ENCODE measurements at regions not wholly inside any gene's neighbourhood (a gene's known extent, or its start where the extent isn't known, plus 50 kb on each side); places are given as distances from the start of the nearest gene placed in this dataset.

DNA sequence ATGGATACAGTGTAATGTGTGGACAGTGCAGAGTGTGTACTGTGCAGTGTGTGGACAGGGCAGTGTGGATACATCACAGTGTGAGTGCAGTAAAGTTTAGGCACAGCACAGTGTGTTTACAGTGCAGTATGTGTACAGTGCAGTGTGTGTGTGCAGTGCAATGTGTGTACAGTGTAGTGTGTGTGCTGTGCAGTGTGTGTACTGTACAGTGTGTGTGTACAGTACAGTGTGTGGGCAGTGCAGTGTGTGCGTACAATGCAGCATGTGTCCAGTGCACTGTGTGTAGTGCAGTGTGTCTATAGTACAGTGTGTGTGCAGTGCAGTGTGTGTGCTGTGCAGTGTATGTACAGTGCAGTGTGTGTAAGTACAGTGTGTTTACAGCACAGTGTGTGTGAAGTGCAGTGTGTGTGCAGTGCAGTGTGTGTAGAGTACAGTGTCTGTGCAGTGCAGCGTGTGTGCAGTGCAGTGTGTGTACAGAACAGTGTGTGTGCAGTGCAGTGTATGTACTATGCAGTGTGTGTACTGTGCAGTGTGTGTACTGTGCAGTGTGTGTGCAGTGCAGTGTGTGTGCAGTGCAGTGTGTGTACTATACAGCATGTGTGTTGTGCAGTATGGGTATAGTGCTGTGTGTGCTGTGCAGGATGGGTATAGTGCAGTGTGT is 385.2 kb downstream of the KIF16B start:
- in situ Hi-C loops (cut with HindIII; ENCODE audit: low pct_ligation_motif_present, low sequenced_read_pairs), result no loop called here
- no peaks in the 10 kb centered on the region for H3K36me3 ChIP-seq (replicated peaks)
- H3K27ac ChIP-seq, result no peak overlapping the region
- no peak for DNase-seq
- TF ChIP-seq, protein P1, sequence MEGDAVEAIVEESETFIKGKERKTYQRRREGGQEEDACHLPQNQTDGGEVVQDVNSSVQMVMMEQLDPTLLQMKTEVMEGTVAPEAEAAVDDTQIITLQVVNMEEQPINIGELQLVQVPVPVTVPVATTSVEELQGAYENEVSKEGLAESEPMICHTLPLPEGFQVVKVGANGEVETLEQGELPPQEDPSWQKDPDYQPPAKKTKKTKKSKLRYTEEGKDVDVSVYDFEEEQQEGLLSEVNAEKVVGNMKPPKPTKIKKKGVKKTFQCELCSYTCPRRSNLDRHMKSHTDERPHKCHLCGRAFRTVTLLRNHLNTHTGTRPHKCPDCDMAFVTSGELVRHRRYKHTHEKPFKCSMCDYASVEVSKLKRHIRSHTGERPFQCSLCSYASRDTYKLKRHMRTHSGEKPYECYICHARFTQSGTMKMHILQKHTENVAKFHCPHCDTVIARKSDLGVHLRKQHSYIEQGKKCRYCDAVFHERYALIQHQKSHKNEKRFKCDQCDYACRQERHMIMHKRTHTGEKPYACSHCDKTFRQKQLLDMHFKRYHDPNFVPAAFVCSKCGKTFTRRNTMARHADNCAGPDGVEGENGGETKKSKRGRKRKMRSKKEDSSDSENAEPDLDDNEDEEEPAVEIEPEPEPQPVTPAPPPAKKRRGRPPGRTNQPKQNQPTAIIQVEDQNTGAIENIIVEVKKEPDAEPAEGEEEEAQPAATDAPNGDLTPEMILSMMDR (IDR thresholded peaks at IDR 0.05; ENCODE audit: low read depth, low read length, missing control alignments), result no peak
- no peak overlapping the region for H3K4me3 ChIP-seq (ENCODE audit: low read depth, low read length)
- no peaks in the 10 kb centered on the region for H3K27me3 ChIP-seq (replicated peaks)

DNA sequence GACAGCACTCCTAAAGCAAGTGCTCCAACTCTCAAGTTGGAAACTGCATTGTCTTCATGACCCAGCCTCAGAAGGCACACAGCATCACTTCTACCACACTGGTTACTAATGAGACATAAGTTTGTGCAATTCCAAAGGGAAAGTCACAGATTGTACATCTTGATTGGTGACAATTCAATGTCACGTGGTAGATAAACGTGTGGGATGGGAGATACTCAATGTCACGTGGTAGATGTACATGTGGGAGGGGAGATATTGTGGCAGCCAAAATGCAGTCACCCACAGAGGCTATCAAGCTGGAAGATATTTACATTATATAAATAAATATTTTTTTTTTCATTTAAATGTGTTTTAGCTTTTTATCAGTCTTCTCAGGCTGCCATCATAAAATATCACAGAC is 393.3 kb downstream of the KIF16B start:
- no peak for DNase-seq

DNA sequence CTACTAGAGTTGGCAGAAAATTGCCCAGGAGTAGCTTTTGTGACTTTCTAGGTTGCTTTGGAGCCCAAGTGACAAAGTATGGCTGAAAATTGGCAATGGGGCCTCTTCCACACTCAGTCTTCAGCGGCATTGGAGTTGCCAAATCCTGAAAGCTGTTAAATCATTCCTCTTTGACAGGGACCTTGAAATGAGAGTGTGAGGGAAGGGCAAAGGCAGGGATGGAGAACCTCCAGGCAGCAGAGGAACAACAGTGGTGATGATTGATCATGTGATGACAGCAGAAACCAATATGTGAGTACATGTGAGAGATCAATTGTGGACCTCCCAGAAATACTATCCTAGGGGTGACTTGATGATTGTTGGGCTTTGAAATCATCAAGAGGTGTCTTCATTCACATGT is 393.9 kb downstream of the KIF16B start:
- DNase-seq, result no peak
- H3K36me3 ChIP-seq (replicated peaks), result no peaks in the 10 kb centered on the region
- no peaks in the 10 kb centered on the region for H3K27me3 ChIP-seq (replicated peaks)
- TF ChIP-seq, protein P1 (IDR thresholded peaks at IDR 0.05; ENCODE audit: low read depth, low read length, missing control alignments), result no peak
- H3K27ac ChIP-seq, result no peak overlapping the region
- no peak overlapping the region for H3K4me3 ChIP-seq (ENCODE audit: low read depth, low read length)
- in situ Hi-C loops (cut with HindIII; ENCODE audit: low pct_ligation_motif_present, low sequenced_read_pairs), result no loop called here

More for the DNA sequence above, 393.3 kb downstream of the KIF16B start:
- Histone ChIP-seq H3K4me3 (ENCODE audit: low read depth, low read length) (no peak overlapping the region), H3K36me3 (replicated peaks) (no peaks in the 10 kb centered on the region), H3K27me3 (replicated peaks) (no peaks in the 10 kb centered on the region), H3K27ac (no peak overlapping the region)
- TF ChIP-seq, protein P1 (IDR thresholded peaks at IDR 0.05; ENCODE audit: low read depth, low read length, missing control alignments), result no peak
- in situ Hi-C loops (cut with HindIII; ENCODE audit: low pct_ligation_motif_present, low sequenced_read_pairs), result no loop called here

DNA sequence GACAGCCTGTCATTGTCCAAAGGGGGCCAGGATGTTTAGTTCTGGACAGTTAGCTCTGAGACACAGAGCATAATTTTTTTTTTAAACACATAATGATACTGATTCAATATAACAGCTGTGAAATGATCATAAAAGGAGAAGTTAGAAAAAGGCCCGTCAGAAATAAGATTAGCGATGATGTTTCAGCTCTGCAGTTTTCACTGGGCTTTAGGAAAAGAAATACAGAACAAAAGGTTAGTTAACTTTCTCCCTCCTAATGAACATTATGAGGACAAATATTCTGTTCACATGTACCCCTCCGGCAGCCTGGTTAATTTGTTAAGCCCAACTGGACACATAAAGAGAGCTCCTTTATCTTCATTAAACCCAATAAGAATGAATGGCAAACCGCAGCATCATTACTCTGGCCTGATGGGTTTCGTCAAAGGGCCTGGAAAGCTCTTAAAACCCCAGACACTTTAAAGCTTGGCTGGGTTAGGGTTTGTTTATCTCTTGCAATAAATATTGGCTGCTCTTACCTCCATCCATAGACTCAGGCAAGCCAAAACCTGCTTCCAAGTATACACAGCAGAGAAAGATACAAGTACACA is 394.6 kb downstream of the KIF16B start:
- H3K27ac ChIP-seq, result no peak overlapping the region
- H3K36me3 ChIP-seq (replicated peaks), result no peaks in the 10 kb centered on the region
- no peaks in the 10 kb centered on the region for H3K27me3 ChIP-seq (replicated peaks)
- TF ChIP-seq, protein P1 (IDR thresholded peaks at IDR 0.05; ENCODE audit: low read depth, low read length, missing control alignments), result no peak
- in situ Hi-C loops (cut with HindIII; ENCODE audit: low pct_ligation_motif_present, low sequenced_read_pairs), result no loop called here
- DNase-seq, result no peak
- H3K4me3 ChIP-seq (ENCODE audit: low read depth, low read length), result no peak overlapping the region

DNA sequence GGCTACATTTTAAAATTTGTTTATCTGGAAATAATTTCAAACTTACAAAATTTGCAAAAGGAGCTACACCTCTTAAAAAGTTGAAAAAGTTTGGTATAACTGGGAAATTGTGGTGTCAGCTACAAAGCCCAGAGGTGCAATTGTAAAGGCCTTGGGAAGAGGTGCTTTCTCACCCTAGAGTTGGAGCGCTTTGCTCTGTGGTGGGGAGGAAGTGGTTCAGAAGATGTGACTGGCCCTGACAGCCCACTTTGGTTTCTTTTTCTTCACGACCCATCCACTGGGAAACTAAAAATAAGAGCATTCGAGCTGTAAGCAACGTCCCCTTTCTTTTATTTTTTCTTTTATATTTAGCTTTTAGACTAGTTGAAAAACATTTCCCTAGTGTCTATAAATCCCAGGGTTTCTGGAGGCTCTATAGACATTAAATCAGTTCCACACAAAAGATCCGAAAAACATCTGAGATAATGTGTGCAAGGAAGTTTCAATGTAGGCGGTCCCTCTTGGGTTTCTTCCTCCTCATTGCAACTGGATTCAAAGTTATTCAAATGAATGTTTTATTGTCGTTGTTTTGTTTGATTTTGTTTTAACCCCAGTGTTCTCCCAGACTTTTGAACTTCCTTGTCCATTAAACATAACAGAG is 397.8 kb downstream of the KIF16B start:
- TF ChIP-seq, protein P1 (IDR thresholded peaks at IDR 0.05; ENCODE audit: low read depth, low read length, missing control alignments), result no peak
- Histone ChIP-seq H3K27ac (no peak overlapping the region), H3K36me3 (replicated peaks) (no peaks in the 10 kb centered on the region), H3K27me3 (replicated peaks) (no peaks in the 10 kb centered on the region), H3K4me3 (ENCODE audit: low read depth, low read length) (no peak overlapping the region)
- in situ Hi-C loops (cut with HindIII; ENCODE audit: low pct_ligation_motif_present, low sequenced_read_pairs), result no loop called here
- DNase-seq, result no peak
